G401 (cell line): ENCODE measurements at regions not wholly inside any gene's neighbourhood (a gene's known extent, or its start where the extent isn't known, plus 50 kb on each side); places are given as distances from the start of the nearest gene placed in this dataset.
A peak's percentile ranks its signal among the peaks of the same experiment; 100 is the strongest.

Experiments
- DNase-seq: peaks from one replicate; pipeline ENCODE4 v3.0.0-alpha.2; 2015; ENCODE audit warnings: low spot score
- in situ Hi-C: cut with HindIII; loops from 2 replicates; pipeline ENCODE4 v1.10.0; 2016; ENCODE audit warnings: low sequenced_read_pairs, mixed read lengths

- no peak for DNase-seq
- in situ Hi-C loops = no loop called here
These were observed 149.0 kb downstream of the TEX29 start for GRCh38 chr13:111469450-111469849.

DNA sequence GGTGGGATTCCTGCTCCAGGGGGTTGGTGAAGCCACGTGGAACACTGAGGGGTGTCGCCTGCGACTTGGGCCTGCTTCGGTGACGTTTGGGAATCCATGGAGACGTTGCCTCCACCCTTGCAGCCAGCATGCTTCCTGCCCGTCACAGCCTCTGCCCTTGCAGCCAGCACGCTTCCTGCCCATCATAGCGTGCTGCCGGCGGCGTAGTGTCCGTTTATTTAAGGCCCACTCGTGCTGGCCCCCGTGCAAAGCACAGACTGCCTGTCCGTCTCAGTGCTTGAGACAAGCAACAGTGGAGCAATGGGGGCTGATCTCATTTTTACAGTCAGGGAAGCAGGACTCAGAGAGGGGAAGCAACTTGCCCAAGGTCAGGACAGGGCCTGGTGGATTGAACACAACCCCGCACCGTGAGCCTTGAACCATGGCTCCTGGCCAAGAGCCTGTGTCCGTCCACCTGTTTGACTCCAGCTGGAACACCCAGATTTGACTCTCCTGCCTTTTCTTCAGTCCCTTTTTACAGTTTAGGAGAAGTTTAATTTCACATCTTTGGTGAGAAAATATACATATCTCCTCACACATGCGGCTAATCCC, 149.6 kb downstream of the TEX29 start:
- in situ Hi-C loops = no loop called here
- no peak for DNase-seq

DNA sequence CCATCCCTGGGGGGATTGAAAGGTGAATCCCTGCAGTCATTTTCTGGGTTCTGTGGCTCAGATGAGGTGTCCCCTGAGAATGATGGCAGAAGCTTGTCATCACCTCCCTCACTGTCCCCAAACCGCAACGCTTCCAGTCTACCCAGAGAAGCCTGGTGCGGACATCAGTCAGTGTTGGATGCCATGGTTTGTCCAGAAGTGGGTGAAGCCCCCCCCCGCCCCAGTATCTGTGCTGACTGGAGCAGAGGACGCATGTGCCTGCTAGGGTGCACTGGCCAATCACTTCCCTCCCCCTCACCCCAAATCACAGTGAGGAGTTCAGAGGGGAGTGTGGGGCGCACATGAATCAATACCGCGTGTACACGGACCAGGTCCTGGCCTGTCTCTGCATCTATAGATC, 150.5 kb downstream of the TEX29 start:
- in situ Hi-C loops = no loop called here
- no peak for DNase-seq

DNA sequence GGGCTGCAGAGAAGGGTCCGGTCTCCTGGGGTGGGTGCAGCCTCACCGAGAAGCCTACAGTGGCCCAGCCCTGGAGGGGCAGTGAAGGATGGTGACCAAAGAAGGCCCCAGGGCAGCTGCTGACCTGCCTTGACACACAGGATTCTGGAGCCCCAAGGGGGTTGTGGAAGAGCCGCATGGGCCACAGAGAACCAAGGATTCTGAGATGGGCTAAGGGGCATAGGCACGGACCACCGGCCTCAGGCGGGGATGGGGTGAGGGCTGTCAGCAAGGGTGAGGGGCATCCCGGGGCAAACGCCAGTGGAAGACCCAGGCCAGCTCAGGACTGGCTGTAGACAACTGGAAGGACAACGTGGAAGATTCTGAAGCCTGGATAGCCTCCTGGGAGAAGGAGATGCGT, 151.6 kb downstream of the TEX29 start:
- no peak for DNase-seq
- in situ Hi-C loops = no loop called here

GRCh38 chr13:111472559-111473460, 152.4 kb downstream of the TEX29 start:
- DNase-seq = no peak
- in situ Hi-C loops = no loop called here

- DNase-seq = peak; percentile 69
- in situ Hi-C loops = no loop called here
These were observed 153.9 kb downstream of the TEX29 start for GRCh38 chr13:111474136-111475002.

DNA sequence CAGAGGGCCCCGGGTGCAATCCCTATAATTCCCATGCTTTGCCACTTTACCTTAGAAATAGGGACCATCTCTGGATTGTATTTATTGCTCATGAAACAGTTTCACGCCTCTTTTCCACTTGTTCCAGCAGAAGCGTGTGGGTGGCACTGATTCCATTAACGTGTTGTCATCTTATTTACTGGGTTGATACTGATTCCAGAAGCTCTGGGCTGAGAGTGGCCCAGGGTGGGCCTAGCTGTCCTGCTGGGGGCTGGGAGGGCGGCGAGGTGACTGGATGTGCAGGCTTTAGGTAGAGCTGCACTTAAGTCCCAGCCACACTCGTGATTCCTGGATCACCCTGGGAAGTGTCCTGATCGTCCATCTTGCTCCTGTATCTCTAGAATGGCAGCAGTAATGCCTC, 155.0 kb downstream of the TEX29 start:
- no peak for DNase-seq
- in situ Hi-C loops = no loop called here

GRCh38 chr13:111476197-111476596, 155.8 kb downstream of the TEX29 start:
- in situ Hi-C loops = no loop called here
- no peak for DNase-seq

DNA sequence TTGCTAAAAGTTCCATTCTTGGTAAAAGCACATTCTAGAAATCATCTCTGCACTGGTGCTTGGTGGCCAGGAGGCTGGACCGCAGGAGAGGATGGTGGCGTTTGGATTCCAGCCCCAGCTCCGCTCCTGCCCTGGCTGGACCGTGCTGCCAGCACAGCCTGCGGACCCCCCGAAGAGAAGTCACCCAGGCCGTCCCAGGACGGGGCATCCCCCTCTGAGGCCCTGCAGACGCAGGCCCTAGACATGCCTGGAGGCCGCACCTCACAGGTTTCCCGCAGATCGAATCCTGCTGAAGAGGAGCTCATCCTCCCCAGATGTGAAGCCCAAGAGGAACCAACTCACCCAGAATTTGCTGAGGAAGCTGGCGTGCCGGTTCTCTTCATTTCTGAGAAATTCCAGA, 159.0 kb downstream of the TEX29 start:
- no peak for DNase-seq
- in situ Hi-C loops = no loop called here

GRCh38 chr13:111480503-111480902, 160.1 kb downstream of the TEX29 start:
- in situ Hi-C loops = no loop called here
- no peak for DNase-seq

DNA sequence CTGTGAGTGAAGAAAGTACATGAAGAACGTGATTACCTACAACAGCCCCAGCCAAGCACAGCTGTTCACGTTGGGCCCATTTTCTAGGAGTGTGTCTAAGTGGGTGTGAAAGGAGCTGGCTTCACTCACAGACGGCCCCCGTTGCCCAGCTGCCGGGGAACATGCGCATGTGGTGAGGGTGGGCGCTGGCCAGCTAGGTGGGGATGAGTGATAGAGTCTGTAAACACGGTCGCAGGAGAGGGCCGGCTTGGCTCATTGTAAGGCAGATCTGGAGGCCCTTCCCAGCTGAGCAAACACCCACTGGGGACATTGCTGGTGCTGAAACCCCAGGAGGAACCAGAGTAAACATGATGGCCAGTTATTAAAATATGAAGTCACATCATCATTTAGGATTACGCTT, 160.5 kb downstream of the TEX29 start:
- in situ Hi-C loops = no loop called here
- DNase-seq = no peak

GRCh38 chr13:111482126-111482525, 161.7 kb downstream of the TEX29 start:
- DNase-seq = no peak
- in situ Hi-C loops = no loop called here

DNA sequence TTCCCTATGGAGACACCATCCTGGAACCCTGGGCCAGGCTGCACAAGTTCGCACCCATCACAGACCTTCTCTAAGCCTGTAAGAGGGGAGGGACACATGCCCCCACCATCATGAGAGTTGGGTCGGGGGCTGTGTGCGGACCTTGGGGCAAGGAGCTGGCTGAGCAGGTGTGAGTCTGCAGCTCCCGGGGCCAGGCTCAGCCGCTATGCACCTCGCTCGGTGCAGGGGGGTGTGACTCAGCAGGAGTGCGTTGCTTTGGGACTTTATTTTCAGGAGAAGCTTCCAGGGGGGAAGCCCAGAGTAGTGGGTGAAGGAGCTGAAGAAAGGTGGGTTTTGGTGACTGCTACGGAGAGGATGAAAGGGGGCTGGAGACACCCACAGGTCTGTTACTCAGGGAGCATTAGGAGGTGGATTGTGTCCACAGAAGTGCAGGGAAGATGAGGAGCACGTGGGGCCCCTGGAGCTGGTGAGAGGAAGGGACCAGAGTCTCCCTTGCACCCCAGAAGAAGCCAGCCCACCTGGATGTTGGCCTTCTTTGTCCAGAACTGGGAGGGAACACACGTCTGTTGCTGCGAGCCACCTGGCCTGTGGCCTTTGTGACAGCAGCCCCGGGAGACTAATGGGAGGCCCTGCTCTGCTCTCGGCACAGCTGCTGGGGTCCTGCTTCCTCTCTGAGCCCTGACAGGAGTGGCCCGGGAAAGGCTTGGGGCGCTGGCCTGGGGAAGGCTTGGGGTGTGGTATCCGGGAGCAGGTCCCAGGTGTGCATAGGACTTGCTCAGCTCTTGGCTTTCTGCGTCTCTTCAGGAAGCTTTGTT, 162.6 kb downstream of the TEX29 start:
- in situ Hi-C loops = no loop called here

GRCh38 chr13:111483621-111483987, 163.2 kb downstream of the TEX29 start:
- in situ Hi-C loops = no loop called here
- no peak for DNase-seq

More for the DNA sequence above, 162.6 kb downstream of the TEX29 start:
- no peak for DNase-seq

GRCh38 chr13:111484141-111484925, 163.9 kb downstream of the TEX29 start:
- no peak for DNase-seq
- in situ Hi-C loops = no loop called here

DNA sequence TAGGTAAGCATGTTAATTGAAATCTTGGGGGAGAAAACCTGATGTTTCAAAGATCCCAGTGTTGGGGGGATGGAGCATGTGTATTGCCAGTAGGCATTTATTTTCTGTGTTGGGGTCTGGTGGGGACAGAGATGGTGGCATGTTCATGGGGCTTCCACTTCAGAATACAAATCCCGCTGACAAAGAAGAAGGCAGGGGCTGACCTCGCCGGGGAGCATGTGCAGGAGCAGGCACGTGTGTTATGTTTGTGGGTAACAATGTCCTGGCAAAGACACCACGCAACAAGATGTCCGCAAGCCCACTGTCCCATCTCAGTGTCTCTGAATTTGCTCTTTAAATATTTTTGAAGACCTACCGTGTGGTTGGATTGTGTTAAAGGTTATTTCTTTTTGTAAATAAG, 164.5 kb downstream of the TEX29 start:
- DNase-seq = no peak
- in situ Hi-C loops = no loop called here

- in situ Hi-C loops = no loop called here
- DNase-seq = no peak
These were observed 165.2 kb downstream of the TEX29 start for GRCh38 chr13:111485491-111486250.

DNA sequence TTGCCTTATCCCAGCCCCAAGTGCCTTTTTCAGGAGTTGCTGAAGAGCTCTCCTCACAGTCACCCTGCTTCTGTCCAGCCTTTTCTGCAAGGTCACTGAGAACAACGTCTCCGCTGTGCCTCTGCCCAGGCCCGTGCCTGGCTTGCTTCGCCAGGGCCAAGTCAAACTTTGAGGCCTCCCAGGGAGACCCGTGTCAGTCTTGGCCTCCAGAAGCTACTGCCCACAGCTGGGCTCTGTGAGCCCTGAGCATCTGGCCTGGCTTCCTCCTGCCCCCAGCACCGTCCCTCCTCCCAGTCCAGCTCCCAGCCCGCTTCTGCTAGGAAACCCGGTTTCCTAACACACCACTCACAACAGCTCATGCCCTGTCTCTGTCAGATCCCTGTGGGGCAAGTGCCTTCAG, 165.9 kb downstream of the TEX29 start:
- in situ Hi-C loops = no loop called here
- no peak for DNase-seq
